ENCODE measurements at regions not wholly inside any gene's neighbourhood (a gene's known extent, or its start where the extent isn't known, plus 50 kb on each side); places are given as distances from the start of the nearest gene placed in this dataset.

GRCh38 chr1:96632045-96632664 lies 89.4 kb upstream of the PTBP2 start:
- no peak for DNase-seq (ENCODE audit: low spot score)
- Histone ChIP-seq H3K27ac (no peak overlapping the region), H3K4me3 (no peak overlapping the region)
- TF ChIP-seq CTCF (IDR thresholded peaks at IDR 0.05), result no peak

GRCh38 chr1:96633695-96634094 lies 87.9 kb upstream of the PTBP2 start:
- no peak for TF ChIP-seq CTCF (IDR thresholded peaks at IDR 0.05)
- H3K4me3 ChIP-seq, result no peak overlapping the region
- H3K27ac ChIP-seq, result no peak overlapping the region
- DNase-seq (ENCODE audit: low spot score), result no peak

GRCh38 chr1:96634883-96635282 lies 86.7 kb upstream of the PTBP2 start:
- H3K4me3 ChIP-seq, result no peak overlapping the region
- no peak for DNase-seq (ENCODE audit: low spot score)
- no peak for TF ChIP-seq CTCF (IDR thresholded peaks at IDR 0.05)
- H3K27ac ChIP-seq, result no peak overlapping the region

DNA sequence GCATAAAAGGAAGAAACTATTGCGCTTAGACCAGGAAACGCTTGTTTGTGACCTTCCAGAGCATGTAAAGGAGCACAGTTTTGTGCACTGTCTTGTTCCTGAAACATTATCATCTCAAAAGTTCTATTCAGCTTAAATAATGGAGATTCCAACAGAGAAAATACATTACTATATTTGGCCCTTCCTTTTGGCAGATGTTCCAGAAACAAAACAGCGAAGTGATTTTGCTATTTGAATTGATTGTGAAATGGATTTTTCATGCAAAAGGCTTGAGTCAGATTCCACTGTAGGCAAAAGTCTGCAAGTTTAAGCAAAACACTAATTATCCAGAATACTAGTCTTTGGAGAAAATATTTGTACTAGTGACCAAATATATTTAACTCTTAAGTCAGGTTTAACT lies 80.3 kb upstream of the PTBP2 start:
- TF ChIP-seq CTCF (IDR thresholded peaks at IDR 0.05), result no peak
- H3K4me3 ChIP-seq, result no peak overlapping the region
- DNase-seq (ENCODE audit: low spot score), result no peak
- no peak overlapping the region for H3K27ac ChIP-seq

DNA sequence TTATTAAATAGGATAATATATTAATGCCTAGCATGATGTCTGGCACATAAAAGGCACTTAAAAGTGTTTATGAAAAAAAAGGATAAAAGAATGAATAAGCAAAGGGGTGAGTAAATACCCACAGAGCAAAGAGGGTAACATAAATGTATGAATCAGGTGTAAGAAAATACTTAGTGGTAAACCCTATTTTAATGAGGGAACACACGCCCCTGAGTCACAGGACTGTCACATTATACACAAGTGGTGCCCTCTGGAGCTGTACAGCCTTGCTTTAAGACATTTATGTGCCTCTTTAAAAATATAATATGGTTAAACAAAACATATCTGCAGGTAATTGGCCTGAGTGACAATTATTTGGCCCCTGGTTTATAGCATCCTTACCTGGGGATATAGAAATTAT lies 78.1 kb upstream of the PTBP2 start:
- H3K4me3 ChIP-seq, result no peak overlapping the region
- no peak for TF ChIP-seq CTCF (IDR thresholded peaks at IDR 0.05)
- DNase-seq (ENCODE audit: low spot score), result no peak
- no peak overlapping the region for H3K27ac ChIP-seq

DNA sequence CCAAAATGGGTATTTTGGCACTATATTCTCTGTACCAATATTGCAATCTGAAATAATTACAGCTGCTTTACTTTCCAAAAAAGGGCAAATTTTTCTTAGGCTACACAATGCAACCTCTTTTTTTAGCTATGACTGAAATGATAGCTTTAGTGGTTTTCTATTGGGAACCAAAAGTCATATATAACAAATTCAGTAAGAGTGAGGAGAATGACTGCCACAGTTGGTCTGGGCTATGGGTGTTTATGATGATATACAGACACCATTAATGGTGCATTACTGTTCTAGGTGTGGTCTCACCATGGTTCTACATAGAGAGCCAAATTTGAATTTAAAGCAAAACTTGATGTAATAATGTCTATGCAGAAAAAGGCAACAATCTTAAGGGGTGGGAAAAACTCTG lies 72.3 kb upstream of the PTBP2 start:
- Histone ChIP-seq H3K4me3 (no peak overlapping the region), H3K27ac (no peak overlapping the region)
- no peak for TF ChIP-seq CTCF (IDR thresholded peaks at IDR 0.05)
- DNase-seq (ENCODE audit: low spot score), result no peak

DNA sequence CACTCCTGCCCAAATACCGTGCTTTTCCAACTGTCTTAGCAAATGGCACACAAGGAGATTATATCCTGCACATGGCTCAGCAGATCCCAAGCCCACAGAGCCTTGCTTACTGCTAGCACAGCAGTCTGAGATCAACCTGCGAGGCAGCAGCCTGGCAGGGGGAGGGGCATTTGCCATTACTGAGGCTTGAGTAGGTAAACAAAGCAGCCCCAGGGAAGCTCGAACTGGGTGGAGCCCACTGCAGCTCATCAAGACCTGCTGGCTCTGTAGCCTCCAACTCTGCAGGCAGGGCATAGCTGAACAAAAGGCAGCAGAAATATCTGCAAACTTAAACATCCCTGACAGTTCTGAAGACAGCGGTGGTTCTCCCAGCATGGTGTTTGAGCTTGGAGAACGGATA lies 70.1 kb upstream of the PTBP2 start:
- Histone ChIP-seq H3K4me3 (no peak overlapping the region), H3K27ac (no peak overlapping the region)
- DNase-seq (ENCODE audit: low spot score), result no peak
- TF ChIP-seq CTCF (IDR thresholded peaks at IDR 0.05), result no peak
